Activated T-cell treated with anti-CD3 and anti-CD28 coated beads for 4 hours (primary cell): ENCODE measurements at regions not wholly inside any gene's neighbourhood (a gene's known extent, or its start where the extent isn't known, plus 50 kb on each side); places are given as distances from the start of the nearest gene placed in this dataset.
"Not testable (repeated sequence)": the region's sequence is repeated elsewhere in the genome, so short reads cannot be mapped to it uniquely, and the experiment has no call there.

Experiments used
- DNase-seq: peaks from one replicate; pipeline ENCODE4 v3.0.0-alpha.2; 2020

DNA sequence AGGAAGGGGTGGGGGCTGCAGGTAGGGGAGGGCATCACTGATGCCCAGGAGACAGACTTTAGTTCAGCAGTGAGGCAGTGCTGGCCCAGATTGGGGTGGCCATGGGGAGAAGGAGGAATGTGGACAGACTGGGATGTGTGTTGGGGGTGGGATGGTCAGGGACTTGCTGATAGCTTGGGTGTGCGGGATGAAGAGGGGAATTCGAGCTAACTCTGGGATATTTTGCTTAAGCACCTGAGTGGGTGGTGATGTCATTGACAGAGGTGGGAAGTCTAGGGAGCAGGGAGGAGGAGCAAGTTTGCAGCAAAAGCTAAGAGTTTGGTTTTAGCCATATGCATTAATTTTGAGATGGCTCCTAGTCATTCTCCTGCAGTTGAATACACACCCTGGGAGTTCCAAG, 207.5 kb downstream of the RPLP1 start:
- DNase-seq = no peak

DNA sequence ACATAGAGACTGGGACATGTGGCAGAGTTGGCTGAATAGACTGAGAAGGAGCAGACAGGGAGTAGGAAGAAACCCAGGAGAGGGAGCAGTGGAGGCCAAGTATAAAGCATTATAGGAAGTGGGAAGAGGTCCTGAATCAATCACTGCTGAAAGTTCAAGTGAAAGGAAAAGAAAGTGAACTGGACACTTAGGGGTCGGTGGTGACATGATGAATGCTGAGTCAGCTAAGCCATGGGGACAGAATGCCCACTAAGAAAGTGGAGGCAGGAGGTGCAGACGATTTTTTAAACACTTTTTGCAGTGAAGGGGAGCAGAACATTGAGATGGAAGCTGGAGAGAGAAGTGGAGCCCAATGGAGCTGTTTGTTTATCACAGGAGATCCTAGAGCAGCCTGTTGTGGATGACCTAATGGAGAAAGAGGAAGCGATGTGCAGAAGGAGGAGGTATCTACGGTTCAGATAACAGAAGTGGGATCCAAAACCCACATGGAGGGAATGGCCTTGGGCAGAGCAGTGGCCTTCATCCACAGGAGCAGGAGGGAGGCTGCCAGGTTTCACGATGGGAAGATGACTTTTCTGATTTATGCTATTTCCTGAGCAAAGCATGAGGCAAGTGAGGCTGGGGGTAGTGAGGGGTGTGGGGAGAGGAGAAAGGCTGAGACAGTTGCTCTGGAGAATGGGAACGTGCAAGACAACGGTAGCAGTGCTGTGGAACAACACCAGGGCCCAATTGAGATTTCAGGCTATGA, 208.2 kb downstream of the RPLP1 start:
- DNase-seq = no peak

DNA sequence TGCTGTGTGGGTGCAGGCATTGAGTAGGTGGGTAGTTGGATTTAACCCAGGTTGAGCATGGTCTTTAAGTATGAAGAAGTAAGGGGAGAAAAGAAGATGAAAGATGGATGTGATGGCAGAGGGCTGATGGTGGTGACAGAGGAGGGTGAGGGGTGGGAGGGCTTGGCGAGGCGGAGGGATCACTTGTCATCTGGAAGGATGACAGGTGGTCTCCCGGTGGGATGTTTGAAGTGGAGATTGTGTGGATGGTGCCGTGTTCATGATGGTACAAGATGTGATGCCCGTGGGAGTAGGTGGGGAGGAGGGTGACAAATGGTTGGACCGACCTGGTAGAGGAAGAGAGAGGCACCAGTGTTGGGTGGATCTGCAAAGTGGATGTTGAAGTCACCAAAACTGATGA, 208.8 kb downstream of the RPLP1 start:
- DNase-seq = no peak

DNA sequence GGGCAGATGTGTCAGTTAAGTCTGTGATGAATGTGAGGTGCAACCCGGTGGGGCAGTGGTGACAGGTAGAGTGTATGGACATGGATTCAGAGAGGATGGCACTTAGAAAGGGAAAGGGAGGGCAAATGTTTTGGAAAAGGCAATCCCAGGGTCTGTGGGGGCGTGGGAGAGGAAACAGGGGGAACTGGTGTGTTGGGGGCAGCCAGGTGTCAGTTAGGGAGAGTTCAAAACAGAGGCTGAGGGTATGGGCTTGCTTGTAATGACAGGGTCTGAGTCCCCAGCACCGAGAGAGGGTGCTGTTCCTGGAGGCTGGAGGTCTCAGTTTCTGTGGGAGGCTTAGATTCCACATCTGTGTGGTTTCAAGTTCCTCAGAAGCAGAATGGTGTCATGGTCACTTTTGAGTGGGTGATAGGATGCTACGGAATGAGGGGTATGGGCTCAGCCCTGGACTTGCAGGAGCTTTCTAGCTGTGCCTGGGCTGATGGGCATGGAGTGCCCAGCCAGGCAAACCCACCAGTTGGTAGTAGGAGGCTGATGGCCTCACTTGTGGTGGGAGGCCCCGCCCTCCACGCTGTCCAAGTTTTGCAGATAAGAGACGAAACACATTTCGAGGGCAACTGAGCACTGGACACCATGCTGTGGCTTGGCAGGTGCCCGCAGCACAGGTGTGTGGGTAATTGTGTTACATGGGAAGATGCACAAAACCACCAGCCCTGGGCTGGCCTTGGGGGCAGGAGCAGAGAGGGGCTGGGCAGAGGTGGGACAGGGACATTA, 209.4 kb downstream of the RPLP1 start:
- DNase-seq = no peak

DNA sequence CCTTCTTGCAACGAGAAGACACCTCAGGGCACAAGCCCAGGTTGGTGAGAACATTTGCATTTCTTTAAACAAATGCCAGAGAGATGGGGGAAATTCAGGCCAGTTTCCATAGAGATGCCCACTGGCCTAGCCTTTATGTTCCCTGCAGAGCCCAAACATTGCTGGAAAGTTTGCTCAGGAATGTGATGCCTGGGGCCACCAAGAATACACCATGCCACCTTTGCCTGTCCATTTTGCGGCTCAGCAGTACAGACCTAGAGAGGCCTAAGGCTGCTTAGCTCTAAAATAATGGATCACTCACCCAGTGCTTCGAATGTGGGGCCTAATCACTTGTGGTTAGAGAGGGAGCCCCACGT, 210.0 kb downstream of the RPLP1 start:
- DNase-seq = no peak

DNA sequence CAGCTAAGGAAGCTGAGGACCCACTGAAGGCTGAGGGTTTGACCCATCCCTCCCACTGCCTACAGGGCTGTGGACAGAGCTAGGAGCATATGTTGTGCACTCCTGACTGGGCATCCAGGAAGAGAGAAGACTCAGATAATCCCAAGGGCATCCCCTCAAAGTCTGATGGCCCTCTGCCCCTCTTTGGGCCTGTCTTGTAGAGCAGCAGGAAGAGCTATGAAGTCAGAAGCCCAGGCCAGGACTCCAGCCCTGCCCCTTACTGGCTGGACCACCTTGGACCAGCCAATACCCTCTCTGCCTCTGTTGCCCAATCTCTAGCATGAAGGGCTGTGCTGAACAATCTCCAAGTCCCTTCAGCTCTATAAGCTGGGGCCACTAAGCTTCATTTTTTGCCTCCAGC, 210.8 kb downstream of the RPLP1 start:
- DNase-seq = no peak

DNA sequence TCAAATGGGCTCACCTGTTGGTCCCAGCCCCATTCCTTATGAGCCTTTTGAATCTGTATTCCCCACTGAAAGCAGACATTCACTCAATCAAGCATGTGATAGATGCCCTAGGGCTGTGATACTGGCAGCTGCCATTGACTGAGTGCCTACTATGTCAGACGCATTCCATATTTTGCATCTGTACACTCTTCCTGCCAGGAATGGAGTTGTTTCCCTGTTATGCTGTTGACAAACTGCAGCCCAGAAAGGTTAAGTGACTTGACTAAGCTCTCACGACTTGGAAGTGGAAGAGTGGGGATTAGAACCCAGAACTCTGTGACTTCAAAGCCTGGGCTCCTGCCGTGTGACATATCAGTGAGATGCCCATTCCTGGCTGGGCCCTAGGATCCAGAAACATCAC, 211.4 kb downstream of the RPLP1 start:
- no peak for DNase-seq

DNA sequence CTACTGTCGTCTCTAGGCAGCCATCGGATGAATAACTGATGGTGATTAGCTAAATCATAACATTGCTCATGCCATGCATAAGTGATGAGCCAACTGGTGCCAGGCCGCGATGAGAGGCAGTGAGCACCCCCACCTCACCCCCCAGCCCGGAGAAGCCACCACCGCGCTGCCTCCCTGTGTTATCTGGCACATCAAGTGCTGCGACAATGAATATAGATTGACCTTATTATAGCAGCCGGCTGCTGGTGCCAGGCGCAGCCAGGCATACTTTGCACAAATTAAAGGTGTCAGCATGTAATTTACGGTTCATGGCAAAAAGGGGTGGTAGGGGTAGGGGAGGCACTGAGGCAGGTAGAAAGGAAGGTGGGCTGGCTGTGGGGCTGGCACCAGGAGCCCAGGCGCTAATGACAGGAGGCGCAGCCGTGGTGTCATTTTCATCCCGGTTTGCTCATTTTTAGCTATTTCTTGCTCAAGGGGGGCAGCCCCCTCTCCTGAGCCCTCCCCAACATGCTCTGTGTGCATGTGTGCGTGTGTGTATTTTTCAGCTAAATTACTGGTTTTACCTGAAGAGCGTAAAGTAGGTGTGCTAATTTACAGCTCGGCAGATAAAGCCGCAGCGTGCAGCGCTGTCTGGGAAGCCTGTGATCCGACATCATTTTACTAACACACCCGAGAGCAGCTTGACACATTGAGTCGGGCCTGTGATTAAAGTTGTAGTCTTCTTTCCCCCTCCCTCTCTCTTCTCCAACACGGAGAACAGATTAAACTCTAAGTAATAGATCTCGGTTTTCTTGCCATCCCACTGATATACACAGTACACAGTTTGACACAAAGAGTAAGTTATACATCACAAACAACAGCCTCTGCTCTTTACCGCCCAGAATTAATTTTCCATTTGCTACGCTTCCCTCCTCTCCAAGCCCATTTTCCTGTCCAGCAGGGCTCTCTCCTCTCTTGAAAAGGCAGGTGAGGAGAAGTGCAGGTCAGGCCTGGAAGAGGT, 212.3 kb downstream of the RPLP1 start:
- DNase-seq = no peak

DNA sequence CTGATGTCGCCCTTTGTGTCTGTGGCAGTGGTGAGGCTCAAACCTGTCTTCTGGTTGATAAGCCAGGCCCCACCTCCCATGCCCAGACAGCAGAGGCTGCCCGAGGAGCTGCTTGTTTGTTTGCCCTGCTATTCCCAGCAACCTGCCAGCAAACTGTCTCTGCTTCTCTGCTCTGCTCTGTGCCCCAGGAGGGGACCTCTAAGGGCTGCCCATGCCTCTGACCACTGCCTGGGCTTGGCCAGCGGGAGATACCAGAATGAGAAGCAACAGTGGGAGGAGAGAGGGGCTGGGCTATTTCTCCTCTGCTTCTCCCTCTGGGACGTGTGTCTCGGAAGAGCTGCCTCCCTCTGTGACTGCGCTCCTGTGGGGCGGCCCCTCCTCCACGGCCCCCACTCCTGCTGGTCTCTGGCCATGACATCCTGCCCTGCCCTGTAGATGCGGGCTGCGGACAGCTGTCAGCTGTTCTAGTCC, 213.1 kb downstream of the RPLP1 start:
- no peak for DNase-seq

DNA sequence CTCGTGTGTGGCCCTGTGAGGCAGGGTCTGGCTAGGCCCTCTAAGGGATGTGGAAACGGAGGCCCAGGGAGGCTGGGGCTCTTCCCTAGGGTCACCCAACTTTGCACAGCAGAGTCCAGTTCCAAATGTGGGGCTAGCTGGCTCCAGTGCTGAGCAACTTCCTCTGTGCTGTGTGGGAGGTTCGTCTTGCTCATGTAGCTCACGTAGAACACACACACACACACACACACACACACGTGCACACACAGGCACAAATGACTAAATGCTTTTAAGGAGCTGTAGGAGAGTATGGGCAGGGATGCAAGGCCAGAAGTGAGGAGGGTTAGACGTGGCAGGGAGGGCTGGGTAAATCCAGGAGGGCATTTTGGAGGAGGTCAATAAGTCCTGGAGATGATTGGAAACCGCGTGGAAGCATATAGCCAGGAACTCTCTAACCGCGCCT, 213.8 kb downstream of the RPLP1 start:
- DNase-seq = no peak

DNA sequence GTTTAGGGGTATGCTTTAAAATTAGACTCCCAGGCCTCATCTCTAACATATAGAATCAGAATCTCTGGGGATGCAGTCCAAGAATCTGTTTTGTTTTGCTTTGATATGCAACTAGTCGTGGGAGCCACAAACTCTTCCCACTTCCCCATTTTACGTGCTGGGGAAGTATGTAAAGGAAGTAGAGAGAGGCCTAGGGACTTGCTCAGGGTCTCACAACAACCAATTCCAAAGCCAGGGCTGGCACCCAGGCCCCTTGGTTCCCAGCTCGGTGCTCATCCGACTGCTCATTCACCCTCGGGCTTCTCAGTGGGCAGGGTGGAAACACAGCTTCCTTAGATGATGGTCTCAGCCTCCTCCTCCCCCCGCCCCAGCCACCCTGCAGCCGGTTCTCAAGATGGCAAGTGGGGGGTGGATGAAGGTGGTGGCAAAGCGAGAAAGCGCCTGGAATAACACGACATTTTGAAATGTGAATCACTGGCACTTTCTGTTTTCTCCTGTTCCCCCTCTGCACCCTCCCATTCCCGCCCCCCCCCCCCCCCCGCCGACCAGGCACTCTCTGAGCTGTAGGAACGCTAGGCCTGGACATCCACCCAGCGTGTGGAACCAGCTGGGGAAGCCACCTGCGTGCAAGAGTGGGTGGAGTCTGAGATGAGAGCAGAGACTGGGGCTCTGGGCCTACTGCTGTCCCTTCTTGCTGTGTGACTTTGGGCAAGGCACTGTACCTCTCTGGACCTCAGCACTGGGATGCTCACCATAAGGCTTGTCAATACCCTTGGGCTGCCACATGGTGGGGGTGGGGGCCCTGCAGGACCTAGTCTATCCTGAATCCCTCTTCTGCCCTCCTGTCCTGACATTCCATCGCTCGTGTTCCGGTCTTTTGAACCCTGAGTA, 214.5 kb downstream of the RPLP1 start:
- no peak for DNase-seq

DNA sequence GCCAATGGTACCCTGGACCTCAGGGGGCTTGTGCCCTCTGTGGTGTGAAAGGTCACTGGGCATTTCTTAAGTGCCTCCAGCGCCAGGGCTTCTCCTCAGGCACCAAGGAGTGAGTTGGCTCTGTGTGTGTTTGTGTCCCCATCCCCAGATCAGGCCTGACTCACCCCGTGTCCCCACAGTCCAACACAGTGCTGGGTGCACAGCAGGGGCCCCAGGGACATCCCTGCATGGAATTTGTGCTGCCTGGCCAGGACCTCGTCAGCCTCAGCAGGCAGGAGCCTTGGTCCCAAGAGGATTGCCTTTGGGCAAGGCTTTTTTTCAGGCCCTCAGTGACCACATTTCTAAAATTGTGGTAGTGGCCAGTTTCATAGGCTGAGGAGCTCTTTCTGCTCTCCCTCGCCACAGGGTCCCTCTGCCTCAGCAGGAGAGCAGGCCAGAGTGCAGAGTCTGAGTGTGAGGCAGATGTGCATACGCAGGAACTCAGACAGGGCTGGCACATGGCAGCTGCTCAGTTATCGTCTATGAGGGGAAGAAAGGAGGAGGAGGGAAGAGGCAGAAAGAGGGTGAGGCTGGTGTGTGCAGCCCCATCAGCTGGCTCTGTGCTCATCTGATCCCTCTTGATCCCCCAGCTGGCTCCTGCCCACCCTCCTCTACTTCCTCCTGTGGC, 215.6 kb downstream of the RPLP1 start:
- no peak for DNase-seq

DNA sequence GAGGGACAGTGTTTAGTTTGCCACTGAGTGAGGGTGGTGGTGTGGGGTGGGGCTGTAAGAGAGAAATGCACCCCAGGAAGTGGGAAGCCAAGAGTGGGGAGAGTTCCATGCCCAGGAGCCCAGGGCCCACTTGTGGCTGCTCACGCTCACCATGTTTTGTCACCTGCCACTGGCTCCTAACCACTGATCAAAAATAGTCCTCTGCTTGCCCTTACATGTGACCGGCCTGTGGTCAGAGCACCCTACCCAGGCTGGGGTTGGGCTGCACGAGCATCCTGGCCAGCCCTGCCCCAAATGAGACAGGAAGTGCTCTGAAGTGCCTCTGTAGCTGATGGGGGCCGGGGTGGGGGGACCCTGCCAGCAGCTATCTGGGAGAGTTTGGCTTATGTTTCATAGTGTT, 216.3 kb downstream of the RPLP1 start:
- DNase-seq = no peak

DNA sequence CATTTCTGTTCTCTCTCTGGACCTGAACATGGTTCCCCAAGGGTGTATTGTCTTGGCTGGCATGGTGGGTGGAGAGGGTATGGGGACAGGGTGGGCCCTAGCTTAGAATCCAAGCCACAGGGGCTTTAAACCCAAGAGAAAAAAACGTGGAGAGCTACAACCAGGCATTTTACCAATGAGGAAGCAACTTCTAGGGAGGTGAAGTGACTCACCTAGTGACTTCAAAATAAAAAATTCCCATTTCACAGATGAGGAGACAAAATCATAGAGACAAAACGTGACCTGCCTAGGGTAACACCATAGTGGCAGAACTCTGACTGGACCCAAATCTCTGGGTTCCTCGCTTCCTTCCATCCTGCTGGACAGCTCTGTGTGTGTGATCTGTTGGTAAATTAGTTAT, 216.8 kb downstream of the RPLP1 start:
- no peak for DNase-seq

DNA sequence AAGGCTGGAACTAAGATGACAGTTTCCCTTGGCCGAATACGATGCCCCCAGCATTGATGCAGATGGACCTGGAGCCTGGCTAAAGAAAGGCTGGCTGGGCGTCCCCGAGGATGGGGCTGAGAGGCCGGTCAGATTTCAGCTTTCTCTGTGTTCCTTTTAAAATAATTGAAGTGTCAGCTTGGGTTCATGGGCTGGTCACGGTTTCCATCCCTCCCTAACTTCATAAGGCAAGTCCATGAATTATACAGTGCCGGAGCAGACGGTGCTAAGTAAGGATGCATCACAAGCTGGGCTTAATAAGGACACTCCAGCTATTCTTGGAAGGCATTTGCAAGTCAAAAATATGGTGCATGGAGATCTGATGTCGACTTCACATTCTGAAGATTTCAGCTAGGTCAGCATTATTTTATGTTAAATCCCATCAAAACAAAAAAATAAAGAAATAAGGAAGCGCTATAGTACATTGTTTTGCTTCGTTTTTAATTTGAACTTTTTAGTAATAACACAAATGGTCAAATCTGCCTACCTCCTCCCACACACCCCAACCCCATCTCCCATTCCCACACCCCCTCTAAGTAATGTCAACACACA, 220.8 kb downstream of the RPLP1 start:
- DNase-seq = no peak

DNA sequence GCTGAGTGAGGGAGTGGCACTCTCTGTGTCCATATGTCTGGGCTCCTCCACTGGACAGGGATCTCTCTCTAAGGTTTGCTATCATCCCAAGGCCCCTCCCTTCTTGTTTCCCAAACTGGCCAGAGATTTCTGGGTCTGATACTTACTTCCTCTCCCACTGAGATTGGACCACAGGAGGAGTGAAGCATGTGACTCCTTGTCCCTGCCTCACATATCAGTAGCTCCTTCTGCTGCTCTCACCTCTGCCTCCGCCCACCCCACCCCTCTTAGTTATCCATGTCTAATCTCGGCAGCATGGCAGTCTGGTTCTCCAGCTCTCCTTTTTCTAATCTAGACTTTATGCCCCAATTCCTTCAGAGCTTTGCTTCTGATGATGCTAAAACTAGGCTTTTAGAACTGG, 223.1 kb downstream of the RPLP1 start:
- DNase-seq = no peak

DNA sequence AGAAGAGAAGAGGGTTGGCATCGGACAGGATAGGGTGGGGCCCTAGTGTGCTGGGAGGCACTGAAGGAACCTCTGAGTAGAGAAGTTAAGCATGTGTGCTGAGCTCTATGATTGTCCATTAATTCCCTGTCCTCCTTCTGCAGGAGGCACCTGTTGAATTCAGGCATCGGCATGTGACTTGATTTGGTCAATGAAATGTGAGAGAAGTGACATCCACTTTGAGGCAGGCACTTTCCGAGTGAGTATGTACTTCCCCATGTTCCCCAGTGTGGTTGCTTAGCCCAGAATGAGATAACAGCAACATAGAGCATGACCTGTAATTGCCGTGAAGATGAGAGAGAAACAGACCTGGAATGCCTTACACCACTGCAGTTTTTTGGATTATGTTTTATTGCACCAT, 224.8 kb downstream of the RPLP1 start:
- DNase-seq = no peak

DNA sequence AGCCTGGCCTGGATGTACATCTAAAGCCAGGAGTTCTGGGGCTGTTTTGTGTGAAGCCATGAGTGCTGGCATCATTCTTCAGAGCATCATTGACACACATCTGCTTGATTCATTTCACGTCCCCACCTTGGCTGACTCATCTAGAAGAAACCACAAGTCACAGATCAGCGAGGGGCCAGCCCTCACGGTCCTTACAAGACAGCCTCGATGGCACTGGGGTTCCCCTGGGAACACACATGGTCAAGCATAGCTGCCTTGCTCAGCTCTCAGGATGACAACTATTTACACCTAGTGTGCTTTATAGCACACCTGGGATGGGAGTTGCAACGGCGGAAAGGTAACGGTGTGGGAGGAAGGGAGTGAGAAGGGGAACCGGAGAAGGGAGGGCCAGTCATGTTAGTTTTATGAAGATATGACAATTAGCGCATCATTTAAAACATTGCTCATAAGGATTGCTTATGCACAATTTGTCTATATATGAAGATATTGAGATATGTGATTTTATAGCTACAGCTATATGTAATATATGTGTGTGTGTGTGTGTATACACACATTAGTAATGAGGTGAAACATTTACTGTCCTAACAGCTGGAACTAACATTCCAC, 227.1 kb downstream of the RPLP1 start:
- DNase-seq = no peak

DNA sequence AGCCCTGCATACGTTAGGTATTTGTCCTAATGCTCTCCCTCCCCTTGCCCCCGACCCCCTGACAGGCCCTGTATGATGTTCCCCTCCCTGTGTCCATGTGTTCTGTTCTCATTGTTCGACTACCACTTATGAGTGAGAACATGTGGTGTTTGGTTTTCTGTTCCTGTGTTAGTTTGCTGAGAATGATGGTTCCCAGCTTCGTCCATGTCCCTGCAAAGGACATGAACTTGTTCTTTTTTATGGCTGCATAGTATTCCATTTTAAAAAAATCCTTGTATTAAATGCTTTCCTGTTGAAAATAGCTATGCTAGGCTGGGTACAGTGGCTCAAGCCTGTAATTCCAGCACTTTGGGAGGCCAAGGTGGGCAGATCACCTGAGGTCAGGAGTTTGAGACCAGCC, 232.2 kb downstream of the RPLP1 start:
- not testable (repeated sequence) for DNase-seq
